OCI-LY3 (cell line): ENCODE measurements at regions not wholly inside any gene's neighbourhood (a gene's known extent, or its start where the extent isn't known, plus 50 kb on each side); places are given as distances from the start of the nearest gene placed in this dataset.

Source experiments
- H2AFZ ChIP-seq: fragments of 200-600, 300-600 bp; shearing (Covaris generic); 2 replicates; pipeline ENCODE4 v1.6.0; 2014; ENCODE audit warnings: antibody characterized with exemption, low read depth, low read length
- H3K27ac ChIP-seq: fragments of 200-600, 300-600 bp; sonication (generic); 2 replicates; pipeline ENCODE4 v1.5.1; 2014; ENCODE audit warnings: mild to moderate bottlenecking, low read length, moderate library complexity, mixed read lengths
- H3K27me3 ChIP-seq: fragments of 200-600, 300-600 bp; sonication (generic); 2 replicates; pipeline ENCODE4 v1.6.1; 2014; ENCODE audit warnings: low read depth, low read length, mixed read lengths
- H3K36me3 ChIP-seq: fragments of 200-600, 300-600 bp; sonication (generic); replicated peaks from 2 replicates; pipeline ENCODE3; 2014; ENCODE audit warnings: low read depth, low read length, mixed read lengths
- H3K4me1 ChIP-seq: fragments of 300-600, 200-600 bp; sonication (generic); 2 replicates; pipeline ENCODE4 v1.6.1; 2014; ENCODE audit warnings: low read length, mixed read lengths
- H3K4me2 ChIP-seq: fragments of 200-600, 300-600 bp; sonication (generic); 2 replicates; pipeline ENCODE4 v1.6.1; 2014; ENCODE audit warnings: low read length, mixed read lengths
- H3K4me3 ChIP-seq: fragments of 300-600, 200-600 bp; sonication (generic); 2 replicates; pipeline ENCODE4 v1.5.1; 2014; ENCODE audit warnings: antibody characterized with exemption, mild to moderate bottlenecking, low read length, moderate library complexity
- H3K79me2 ChIP-seq: fragments of 300-600, 200-600 bp; shearing (Covaris generic); 2 replicates; pipeline ENCODE4 v1.6.1; 2014; ENCODE audit warnings: mild to moderate bottlenecking, low read length, mixed read lengths
- H3K9ac ChIP-seq: fragments of 300-600, 200-600 bp; shearing (Covaris generic); 2 replicates; pipeline ENCODE4 v1.6.0; 2014; ENCODE audit warnings: mild to moderate bottlenecking, low read length, moderate library complexity
- H3K9me3 ChIP-seq: fragments of 200-600, 300-600 bp; shearing (Covaris generic); 2 replicates; pipeline ENCODE4 v1.6.1; 2014; ENCODE audit warnings: low read length, mixed read lengths; ENCODE audit not compliant: insufficient read depth
- H4K20me1 ChIP-seq: fragments of 200-600, 300-600 bp; sonication (generic); 2 replicates; pipeline ENCODE4 v1.6.1; 2016; ENCODE audit warnings: low read length, mixed read lengths; ENCODE audit not compliant: insufficient read depth
- EZH2phosphoT487 ChIP-seq: fragments of 200-600 bp; shearing (Covaris generic); IDR thresholded peaks from 2 replicates; pipeline ENCODE4 v1.6.1; 2018; ENCODE audit warnings: antibody characterized with exemption, mixed run types, low read depth
- TF ChIP-seq, protein P1 (sequence below): fragments of 200-600, 300-600 bp; sonication (generic); IDR thresholded peaks from 2 replicates; pipeline ENCODE4 v1.5.1; 2014; ENCODE audit warnings: antibody characterized with exemption, low read length, low read depth

DNA sequence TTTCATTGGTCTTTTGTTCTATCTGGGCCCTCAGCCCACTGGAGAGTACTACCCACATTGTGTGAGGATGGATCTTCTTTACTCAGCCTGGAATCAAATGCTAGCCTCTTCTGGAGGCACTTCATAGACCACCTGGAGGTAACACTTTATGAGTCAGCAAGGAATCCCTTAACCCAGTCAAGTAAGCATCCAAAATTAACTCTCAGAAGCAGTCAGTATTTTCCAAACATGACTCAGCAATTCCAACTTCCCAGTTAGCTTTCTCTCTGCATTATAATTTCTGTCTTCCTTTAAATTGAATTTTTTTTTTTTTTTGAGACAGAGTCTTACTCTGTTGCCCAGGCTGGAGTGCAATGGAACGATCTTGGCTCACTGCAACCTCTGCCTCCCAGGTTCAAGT lies 142.7 kb downstream of the ACKR3 start:
- TF ChIP-seq, protein P1, sequence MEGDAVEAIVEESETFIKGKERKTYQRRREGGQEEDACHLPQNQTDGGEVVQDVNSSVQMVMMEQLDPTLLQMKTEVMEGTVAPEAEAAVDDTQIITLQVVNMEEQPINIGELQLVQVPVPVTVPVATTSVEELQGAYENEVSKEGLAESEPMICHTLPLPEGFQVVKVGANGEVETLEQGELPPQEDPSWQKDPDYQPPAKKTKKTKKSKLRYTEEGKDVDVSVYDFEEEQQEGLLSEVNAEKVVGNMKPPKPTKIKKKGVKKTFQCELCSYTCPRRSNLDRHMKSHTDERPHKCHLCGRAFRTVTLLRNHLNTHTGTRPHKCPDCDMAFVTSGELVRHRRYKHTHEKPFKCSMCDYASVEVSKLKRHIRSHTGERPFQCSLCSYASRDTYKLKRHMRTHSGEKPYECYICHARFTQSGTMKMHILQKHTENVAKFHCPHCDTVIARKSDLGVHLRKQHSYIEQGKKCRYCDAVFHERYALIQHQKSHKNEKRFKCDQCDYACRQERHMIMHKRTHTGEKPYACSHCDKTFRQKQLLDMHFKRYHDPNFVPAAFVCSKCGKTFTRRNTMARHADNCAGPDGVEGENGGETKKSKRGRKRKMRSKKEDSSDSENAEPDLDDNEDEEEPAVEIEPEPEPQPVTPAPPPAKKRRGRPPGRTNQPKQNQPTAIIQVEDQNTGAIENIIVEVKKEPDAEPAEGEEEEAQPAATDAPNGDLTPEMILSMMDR: no peak
- TF ChIP-seq EZH2phosphoT487: no peak
- H3K27me3 ChIP-seq: no peaks in the 10 kb centered on the region
- H2AFZ ChIP-seq: no peak overlapping the region
- H3K36me3 ChIP-seq: no peaks in the 10 kb centered on the region
- H3K4me1 ChIP-seq: no peaks in the 10 kb centered on the region
- H3K4me2 ChIP-seq: no peak overlapping the region
- no peak overlapping the region for H3K27ac ChIP-seq
- no peak overlapping the region for H3K9ac ChIP-seq
- H3K79me2 ChIP-seq: no peaks in the 10 kb centered on the region
- no peak overlapping the region for H3K4me3 ChIP-seq
- H3K9me3 ChIP-seq: no peaks in the 10 kb centered on the region
- H4K20me1 ChIP-seq: no peaks in the 10 kb centered on the region

DNA sequence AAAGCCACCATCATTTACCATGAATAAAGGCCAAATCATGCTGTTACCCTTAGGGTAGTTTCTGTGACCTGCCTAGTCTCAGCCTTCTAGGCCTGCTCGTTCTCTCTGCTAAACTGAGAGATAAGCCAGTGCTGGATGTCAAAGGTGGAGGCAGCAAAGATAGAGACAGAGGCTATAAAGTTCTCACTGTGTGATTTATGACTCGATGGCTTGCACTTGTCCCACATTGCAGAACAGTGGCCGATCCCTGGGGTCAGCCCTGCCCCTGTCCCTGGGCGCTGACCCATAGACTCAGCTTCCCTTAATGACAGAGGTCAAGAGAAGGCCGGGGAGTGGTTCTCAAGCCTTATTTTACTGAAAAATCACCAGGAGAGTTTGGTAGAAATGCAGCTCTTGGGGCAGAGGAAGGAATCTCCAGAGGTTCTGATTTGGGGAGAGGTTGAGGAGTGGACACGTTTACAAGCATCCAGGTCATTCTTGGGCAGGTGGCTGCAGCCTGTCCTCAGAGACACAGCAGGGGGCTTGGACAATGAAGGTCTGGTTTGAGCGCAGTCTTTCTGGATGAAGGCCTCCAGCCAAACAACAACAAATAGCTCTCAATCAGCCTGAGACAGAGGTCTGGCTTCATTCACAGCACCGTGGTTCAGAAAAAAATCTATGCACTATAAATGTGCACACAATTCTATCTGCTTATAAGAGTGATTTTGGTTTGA lies 143.5 kb downstream of the ACKR3 start:
- no peak for TF ChIP-seq EZH2phosphoT487
- TF ChIP-seq, protein P1: no peak
- Histone ChIP-seq H3K36me3 (no peaks in the 10 kb centered on the region), H3K27me3 (no peaks in the 10 kb centered on the region), H3K9ac (no peak overlapping the region), H3K27ac (no peak overlapping the region), H2AFZ (no peak overlapping the region), H4K20me1 (no peaks in the 10 kb centered on the region), H3K9me3 (no peaks in the 10 kb centered on the region), H3K4me1 (no peaks in the 10 kb centered on the region), H3K4me2 (no peak overlapping the region), H3K79me2 (no peaks in the 10 kb centered on the region), H3K4me3 (no peak overlapping the region)

GRCh38 chr2:236714080-236714479 lies 144.5 kb downstream of the ACKR3 start:
- H4K20me1 ChIP-seq: no peaks in the 10 kb centered on the region
- H3K79me2 ChIP-seq: no peaks in the 10 kb centered on the region
- H3K27ac ChIP-seq: no peak overlapping the region
- no peaks in the 10 kb centered on the region for H3K9me3 ChIP-seq
- H3K27me3 ChIP-seq: no peaks in the 10 kb centered on the region
- TF ChIP-seq EZH2phosphoT487: no peak
- TF ChIP-seq, protein P1: no peak
- no peak overlapping the region for H3K4me3 ChIP-seq
- no peak overlapping the region for H2AFZ ChIP-seq
- H3K9ac ChIP-seq: no peak overlapping the region
- H3K4me2 ChIP-seq: no peak overlapping the region
- H3K36me3 ChIP-seq: no peaks in the 10 kb centered on the region
- no peaks in the 10 kb centered on the region for H3K4me1 ChIP-seq

GRCh38 chr2:236715077-236715476 lies 145.5 kb downstream of the ACKR3 start:
- Histone ChIP-seq H3K27ac (no peak overlapping the region), H3K4me1 (no peaks in the 10 kb centered on the region), H3K9ac (no peak overlapping the region), H2AFZ (no peak overlapping the region), H3K4me2 (no peak overlapping the region), H3K36me3 (no peaks in the 10 kb centered on the region), H4K20me1 (no peaks in the 10 kb centered on the region), H3K27me3 (no peaks in the 10 kb centered on the region), H3K79me2 (no peaks in the 10 kb centered on the region), H3K9me3 (no peaks in the 10 kb centered on the region), H3K4me3 (no peak overlapping the region)
- TF ChIP-seq, protein P1: no peak
- TF ChIP-seq EZH2phosphoT487: no peak
